ENCODE measurements at regions not wholly inside any gene's neighbourhood (a gene's known extent, or its start where the extent isn't known, plus 50 kb on each side); places are given as distances from the start of the nearest gene placed in this dataset.

DNA sequence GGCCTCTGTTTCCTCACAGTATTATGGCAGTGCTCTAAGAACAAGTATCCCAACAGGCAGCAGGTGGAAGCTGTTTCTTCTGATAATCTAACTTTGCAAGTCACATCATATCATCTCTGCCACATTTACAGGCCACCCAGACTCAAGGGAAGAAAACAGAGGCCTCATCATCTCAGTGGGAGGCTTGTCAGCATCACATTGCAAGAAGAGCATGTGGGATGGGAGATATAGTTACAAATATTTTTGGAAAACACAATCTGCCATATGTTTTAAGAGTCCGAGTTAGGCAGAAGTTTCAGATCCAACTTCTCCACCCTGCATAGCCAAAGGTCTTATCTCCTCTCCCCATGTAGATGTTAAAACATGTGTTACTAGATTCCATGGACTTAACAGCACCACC lies 130.4 kb upstream of the PDE1C start:
- TF ChIP-seq EZH2phosphoT487 (IDR thresholded peaks at IDR 0.05; ENCODE audit: insufficient read depth, low read depth) (no peak), EZH2 (IDR thresholded peaks at IDR 0.05; ENCODE audit: insufficient read depth, poor library complexity, severe bottlenecking) (no peak)
